ENCODE measurements at regions not wholly inside any gene's neighbourhood (a gene's known extent, or its start where the extent isn't known, plus 50 kb on each side); places are given as distances from the start of the nearest gene placed in this dataset.

GRCh38 chr12:113698510-113698858 lies 226.8 kb upstream of the LHX5 start:
- Histone ChIP-seq H2AFZ (ENCODE audit: insufficient read depth, low read depth, low read length, poor library complexity, severe bottlenecking) (no peak overlapping the region), H3K4me1 (ENCODE audit: control insufficient read depth in 1 of 2, insufficient read depth in 2 of 2, low read length in 2 of 2) (no peaks in the 10 kb centered on the region), H3K27ac (ENCODE audit: low read depth in 1 of 2, low read length in 2 of 2) (no peak overlapping the region), H3K9ac (ENCODE audit: insufficient read depth, low read length, poor library complexity, severe bottlenecking) (no peak overlapping the region), H3K9me3 (replicated peaks in 1 of 2; ENCODE audit: control insufficient read depth in 1 of 2, insufficient read depth in 1 of 2, low read length in 2 of 2) (no peaks in the 10 kb centered on the region), H3K27me3 (ENCODE audit: control insufficient read depth in 2 of 2, insufficient read depth in 2 of 2, low read length in 2 of 2) (no peaks in the 10 kb centered on the region), H3K4me3 (replicated peaks in 1 of 3; ENCODE audit: low read depth in 2 of 3, low read length in 3 of 3) (no peak overlapping the region), H3K4me2 (replicated peaks; ENCODE audit: extremely low read depth, low read length, poor library complexity, severe bottlenecking) (no peak overlapping the region), H4K20me1 (ENCODE audit: insufficient read depth, low read length) (no peaks in the 10 kb centered on the region), H3K36me3 (replicated peaks in 1 of 2; ENCODE audit: control insufficient read depth in 1 of 2, insufficient read depth in 2 of 2, low read length in 2 of 2) (no peaks in the 10 kb centered on the region), H3K79me2 (ENCODE audit: insufficient read depth, low read length) (no peaks in the 10 kb centered on the region)
- DNase-seq = no peak
- no peaks in the 10 kb centered on the region for H3K36me3 Mint-ChIP-seq
- TF ChIP-seq CTCF (IDR thresholded peaks at IDR 0.05) = no peak
- intact Hi-C loops (cut with micrococcal nuclease) = no loop called here
- peaks cover 7 to 17% (median 8%) of the 10 kb centered on the region in 3 donors for H3K27me3 Mint-ChIP-seq (ENCODE audit: low read depth in 3 of 3)
- H3K4me1 Mint-ChIP-seq = no peaks in the 10 kb centered on the region
- no peak overlapping the region for H3K4me3 Mint-ChIP-seq
- WGBS (ENCODE audit: insufficient coverage) = 93% methylated on average over 3 of the region's 5 CpGs
- no peaks in the 10 kb centered on the region for H3K9me3 Mint-ChIP-seq
- no peak overlapping the region for H3K27ac Mint-ChIP-seq

DNA sequence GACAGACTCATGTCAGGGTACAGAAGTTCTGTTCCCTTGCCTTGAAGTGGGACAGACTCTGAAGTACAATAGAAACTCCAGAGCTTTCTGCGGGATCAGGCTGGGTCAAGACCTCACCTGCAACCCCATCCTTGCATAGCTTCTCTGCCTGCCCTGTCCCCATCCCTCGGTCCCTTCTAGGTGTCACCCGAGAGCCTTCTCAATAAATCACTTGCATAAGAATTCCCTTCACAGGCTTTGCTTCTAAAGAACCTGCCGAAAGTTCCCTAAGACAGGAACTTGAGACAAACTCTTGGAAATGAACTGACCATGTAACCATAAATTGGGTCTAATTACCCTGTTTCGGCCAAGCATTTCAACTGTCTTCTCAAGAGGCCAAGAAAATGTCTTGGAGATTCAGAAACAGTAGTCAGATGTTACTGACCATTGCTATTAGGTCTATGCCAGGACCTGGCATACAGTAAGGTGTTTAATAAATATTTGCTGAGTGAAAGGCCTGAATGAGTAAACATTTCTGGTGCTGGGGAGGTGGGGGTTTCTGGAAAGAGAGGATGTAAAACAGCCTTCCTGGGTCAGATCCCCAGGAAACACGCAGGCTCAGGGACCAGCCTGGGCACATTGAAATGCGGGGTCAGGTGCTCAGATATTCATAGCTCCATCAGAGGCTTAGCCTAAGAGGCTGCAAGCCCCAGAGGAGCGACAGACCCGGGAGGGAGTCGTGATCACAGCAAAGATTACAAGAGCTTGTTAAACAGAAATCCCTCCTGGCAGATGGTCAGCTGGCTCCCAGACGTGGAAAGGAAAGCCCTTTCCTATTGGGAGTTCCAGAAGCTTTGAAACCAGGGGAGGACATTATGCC lies 226.2 kb upstream of the LHX5 start:
- Histone ChIP-seq H3K9me3 (replicated peaks in 1 of 2; ENCODE audit: control insufficient read depth in 1 of 2, insufficient read depth in 1 of 2, low read length in 2 of 2) (no peaks in the 10 kb centered on the region), H3K27ac (ENCODE audit: low read depth in 1 of 2, low read length in 2 of 2) (no peak overlapping the region), H3K79me2 (ENCODE audit: insufficient read depth, low read length) (no peaks in the 10 kb centered on the region), H2AFZ (ENCODE audit: insufficient read depth, low read depth, low read length, poor library complexity, severe bottlenecking) (no peak overlapping the region), H3K9ac (ENCODE audit: insufficient read depth, low read length, poor library complexity, severe bottlenecking) (no peak overlapping the region), H3K4me1 (ENCODE audit: control insufficient read depth in 1 of 2, insufficient read depth in 2 of 2, low read length in 2 of 2) (no peaks in the 10 kb centered on the region), H3K27me3 (ENCODE audit: control insufficient read depth in 2 of 2, insufficient read depth in 2 of 2, low read length in 2 of 2) (no peaks in the 10 kb centered on the region), H3K4me3 (replicated peaks in 1 of 3; ENCODE audit: low read depth in 2 of 3, low read length in 3 of 3) (no peak overlapping the region), H3K4me2 (replicated peaks; ENCODE audit: extremely low read depth, low read length, poor library complexity, severe bottlenecking) (no peak overlapping the region), H3K36me3 (replicated peaks in 1 of 2; ENCODE audit: control insufficient read depth in 1 of 2, insufficient read depth in 2 of 2, low read length in 2 of 2) (no peaks in the 10 kb centered on the region), H4K20me1 (ENCODE audit: insufficient read depth, low read length) (no peaks in the 10 kb centered on the region)
- Mint-ChIP-seq H3K36me3 (no peaks in the 10 kb centered on the region), H3K27me3 (ENCODE audit: low read depth in 3 of 3) (peaks cover 7 to 17% (median 8%) of the 10 kb centered on the region in 3 donors), H3K9me3 (no peaks in the 10 kb centered on the region), H3K4me3 (no peak overlapping the region), H3K27ac (peak overlapping the region in 1 of 7 donors; percentile 75), H3K4me1 (no peaks in the 10 kb centered on the region)
- 33% methylated on average over 11 of the region's 11 CpGs for WGBS (ENCODE audit: insufficient coverage)
- TF ChIP-seq CTCF (IDR thresholded peaks at IDR 0.05) = no peak
- intact Hi-C loops (cut with micrococcal nuclease) = no loop called here
- no peak for DNase-seq

All from CD14-positive monocyte (primary cell).